K562 (cell line): ENCODE measurements at regions not wholly inside any gene's neighbourhood (a gene's known extent, or its start where the extent isn't known, plus 50 kb on each side); places are given as distances from the start of the nearest gene placed in this dataset.

Source experiments
- ATF4 ChIP-seq: fragments of 450-650 bp; formaldehyde crosslinking; IDR thresholded peaks from 2 replicates; pipeline ENCODE4 v1.4.0; 2022; ENCODE audit warnings: mild to moderate bottlenecking, moderate library complexity
- CTCF ChIP-seq, 3 experiments: IDR thresholded peaks in 2 of 3; conservative IDR thresholded peaks in 1 of 3; 2 replicates each; pipeline ENCODE4 v1.5.1; 2011 to 2012; ENCODE audit warnings: low read length in 3 of 3, mild to moderate bottlenecking in 3 of 3, control low read depth in 2 of 3, improper control_type of control experiment in 1 of 3, inconsistent platforms in 1 of 3, low read depth in 1 of 3, mixed read lengths in 1 of 3, moderate library complexity in 1 of 3; ENCODE audit not compliant: insufficient read depth in 2 of 3
- EZH2 ChIP-seq: IDR thresholded peaks from 2 replicates; pipeline ENCODE4 v1.6.1; 2012; ENCODE audit warnings: low read depth, mild to moderate bottlenecking, inconsistent platforms, low read length, borderline replicate concordance
- GTF2F1 ChIP-seq: IDR thresholded peaks from 2 replicates; pipeline ENCODE4 v1.6.1; 2011; ENCODE audit warnings: low read depth, low read length, improper control_type of control experiment
- KLF1 ChIP-seq: fragments of 450-650 bp; IDR thresholded peaks from 2 replicates; pipeline ENCODE4 v1.6.1; 2016; ENCODE audit warnings: missing genetic modification characterization, missing compliant biosample characterization
- TAF1 ChIP-seq: IDR thresholded peaks from 2 replicates; pipeline ENCODE4 v1.6.1; 2011; ENCODE audit warnings: mild to moderate bottlenecking, low read length, moderate library complexity; ENCODE audit not compliant: insufficient read depth, control insufficient read depth, severe bottlenecking; ENCODE audit errors: extremely low read depth
- THRA ChIP-seq: fragments of 450-650 bp; IDR thresholded peaks from 2 replicates; pipeline ENCODE4 v1.6.1; 2017; ENCODE audit warnings: mild to moderate bottlenecking, moderate library complexity
- ZNF431 ChIP-seq: sonication (generic); formaldehyde crosslinking; IDR thresholded peaks from 2 replicates; pipeline ENCODE4 v1.8.0; 2022; ENCODE audit warnings: mild to moderate bottlenecking, missing genetic modification reagents
- ZNF644 ChIP-seq: fragments of 200-800 bp; sonication (Bioruptor generic); IDR thresholded peaks from 2 replicates; pipeline ENCODE4 v1.6.1; 2016; ENCODE audit warnings: low read depth, missing genetic modification characterization, missing compliant biosample characterization

GRCh38 chrX:40897718-40898270 is 162.5 kb upstream of the MED14 start:
- TF ChIP-seq ATF4 (CRISPR knock-in tag) (no peak), CTCF (IDR thresholded peaks at IDR 0.05 in 2 of 3, conservative IDR thresholded peaks at IDR 0.05 in 1 of 3; ENCODE audit: insufficient read depth in 2 of 3, low read depth in 1 of 3, low read length in 3 of 3) (no peak), THRA (no peak), EZH2 (no peak), KLF1 (tag) (no peak), ZNF431 (CRISPR knock-in tag) (no peak), ZNF644 (tag) (no peak), TAF1 (no peak), GTF2F1 (no peak)
